ENCODE measurements at regions not wholly inside any gene's neighbourhood (a gene's known extent, or its start where the extent isn't known, plus 50 kb on each side); places are given as distances from the start of the nearest gene placed in this dataset.

GRCh38 chr4:154084864-154085263 is 296.0 kb upstream of the SFRP2 start:
- H3K27me3 ChIP-seq (ENCODE audit: insufficient read depth, low read depth): no peaks in the 10 kb centered on the region
- no peak overlapping the region for H2AFZ ChIP-seq (ENCODE audit: low read depth)
- H3K4me1 ChIP-seq (ENCODE audit: low read depth, poor library complexity, severe bottlenecking): no peaks in the 10 kb centered on the region
- H3K9ac ChIP-seq: no peak overlapping the region
- H3K4me3 ChIP-seq (IDR thresholded peaks at IDR 0.05; ENCODE audit: insufficient read depth, low read depth, low read length): no peak overlapping the region
- TF ChIP-seq CTCF (conservative IDR thresholded peaks at IDR 0.05; ENCODE audit: low read depth, low read length): no peak
- no peaks in the 10 kb centered on the region for H3K79me2 ChIP-seq (ENCODE audit: insufficient read depth, low read depth)
- H3K36me3 ChIP-seq (ENCODE audit: insufficient read depth): no peaks in the 10 kb centered on the region
- H3K4me2 ChIP-seq: no peak overlapping the region
- no peaks in the 10 kb centered on the region for H4K20me1 ChIP-seq (ENCODE audit: insufficient read depth)
- H3K27ac ChIP-seq: no peak overlapping the region

GRCh38 chr4:154082760-154083535 is 294.1 kb upstream of the SFRP2 start:
- Histone ChIP-seq H3K27me3 (ENCODE audit: insufficient read depth, low read depth) (no peaks in the 10 kb centered on the region), H3K36me3 (ENCODE audit: insufficient read depth) (no peaks in the 10 kb centered on the region), H3K4me3 (IDR thresholded peaks at IDR 0.05; ENCODE audit: insufficient read depth, low read depth, low read length) (no peak overlapping the region), H3K4me2 (no peak overlapping the region), H3K27ac (no peak overlapping the region), H3K9ac (no peak overlapping the region), H3K4me1 (ENCODE audit: low read depth, poor library complexity, severe bottlenecking) (peaks cover 8% of the 10 kb centered on the region), H3K79me2 (ENCODE audit: insufficient read depth, low read depth) (no peaks in the 10 kb centered on the region), H2AFZ (ENCODE audit: low read depth) (no peak overlapping the region), H4K20me1 (ENCODE audit: insufficient read depth) (no peaks in the 10 kb centered on the region)
- TF ChIP-seq CTCF (conservative IDR thresholded peaks at IDR 0.05; ENCODE audit: low read depth, low read length): peak; percentile 62

- Histone ChIP-seq H3K4me3 (IDR thresholded peaks at IDR 0.05; ENCODE audit: insufficient read depth, low read depth, low read length) (no peak overlapping the region), H4K20me1 (ENCODE audit: insufficient read depth) (no peaks in the 10 kb centered on the region), H3K9ac (no peak overlapping the region), H3K79me2 (ENCODE audit: insufficient read depth, low read depth) (no peaks in the 10 kb centered on the region), H2AFZ (ENCODE audit: low read depth) (no peak overlapping the region), H3K27me3 (ENCODE audit: insufficient read depth, low read depth) (no peaks in the 10 kb centered on the region), H3K36me3 (ENCODE audit: insufficient read depth) (no peaks in the 10 kb centered on the region), H3K4me2 (no peak overlapping the region), H3K4me1 (ENCODE audit: low read depth, poor library complexity, severe bottlenecking) (peaks cover 8% of the 10 kb centered on the region), H3K27ac (no peak overlapping the region)
- no peak for TF ChIP-seq CTCF (conservative IDR thresholded peaks at IDR 0.05; ENCODE audit: low read depth, low read length)
Measured at GRCh38 chr4:154081391-154081790, 292.5 kb upstream of the SFRP2 start.

- Histone ChIP-seq H4K20me1 (ENCODE audit: insufficient read depth) (no peaks in the 10 kb centered on the region), H2AFZ (ENCODE audit: low read depth) (no peak overlapping the region), H3K4me3 (IDR thresholded peaks at IDR 0.05; ENCODE audit: insufficient read depth, low read depth, low read length) (no peak overlapping the region), H3K9ac (no peak overlapping the region), H3K27ac (no peak overlapping the region), H3K27me3 (ENCODE audit: insufficient read depth, low read depth) (no peaks in the 10 kb centered on the region), H3K4me2 (no peak overlapping the region), H3K79me2 (ENCODE audit: insufficient read depth, low read depth) (no peaks in the 10 kb centered on the region), H3K36me3 (ENCODE audit: insufficient read depth) (no peaks in the 10 kb centered on the region), H3K4me1 (ENCODE audit: low read depth, poor library complexity, severe bottlenecking) (peaks cover 8% of the 10 kb centered on the region)
- TF ChIP-seq CTCF (conservative IDR thresholded peaks at IDR 0.05; ENCODE audit: low read depth, low read length): no peak
Measured at GRCh38 chr4:154078504-154079350, 289.8 kb upstream of the SFRP2 start.
